HG03025 (cell line): ENCODE measurements at regions not wholly inside any gene's neighbourhood (a gene's known extent, or its start where the extent isn't known, plus 50 kb on each side); places are given as distances from the start of the nearest gene placed in this dataset.

ENCODE experiments used
- ATAC-seq: cut with Tn5 transposase; IDR thresholded peaks from one replicate; pipeline ENCODE4 v1.9.1; 2021; ENCODE audit warnings: mild to moderate bottlenecking, moderate library complexity; ENCODE audit not compliant: unreplicated experiment, low FRiP score

GRCh38 chr6:4565301-4566250 lies 210.6 kb upstream of the CDYL start:
- ATAC-seq, result no peak

- no peak for ATAC-seq
Measured at GRCh38 chr6:4564801-4565271, 211.4 kb upstream of the CDYL start.

DNA sequence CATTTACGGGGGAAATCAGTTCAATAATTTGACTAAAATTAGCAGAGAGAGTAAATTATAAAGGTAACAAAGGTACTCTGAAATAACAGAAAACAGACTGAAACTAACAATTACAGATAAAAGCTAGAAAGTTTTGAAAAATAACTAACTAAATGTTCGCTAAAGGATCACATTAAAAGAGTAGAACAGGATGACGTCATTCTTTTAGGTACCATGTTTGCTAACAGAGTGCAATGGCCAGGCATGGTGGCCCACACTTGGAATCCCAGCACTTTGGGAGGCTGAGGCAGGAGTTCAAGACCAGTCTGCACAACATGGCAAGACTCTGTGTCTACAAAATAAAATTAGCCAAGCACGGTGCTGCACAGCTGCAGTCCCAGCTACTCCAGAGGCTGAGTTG lies 212.3 kb upstream of the CDYL start:
- no peak for ATAC-seq

GRCh38 chr6:4563156-4563555 lies 213.0 kb upstream of the CDYL start:
- no peak for ATAC-seq

GRCh38 chr6:4561773-4562400 lies 214.3 kb upstream of the CDYL start:
- ATAC-seq, result no peak

DNA sequence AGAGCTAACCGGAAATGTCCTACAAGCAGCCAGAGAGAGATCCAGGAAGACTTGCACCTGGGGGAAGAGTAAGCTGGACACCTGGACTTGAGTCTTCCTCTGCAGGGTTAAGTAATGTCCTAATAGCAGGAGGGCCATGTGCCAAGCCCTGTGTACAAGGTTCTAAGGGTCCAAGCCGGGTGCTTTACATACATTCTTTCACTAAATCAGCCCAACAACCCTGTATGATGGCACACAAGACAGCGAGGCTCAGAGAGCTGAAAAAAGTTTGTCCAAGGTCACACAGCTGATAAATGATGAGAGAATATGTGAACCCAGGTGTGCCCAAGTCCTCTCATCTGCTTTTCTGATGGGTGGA lies 215.1 kb upstream of the CDYL start:
- ATAC-seq, result no peak

DNA sequence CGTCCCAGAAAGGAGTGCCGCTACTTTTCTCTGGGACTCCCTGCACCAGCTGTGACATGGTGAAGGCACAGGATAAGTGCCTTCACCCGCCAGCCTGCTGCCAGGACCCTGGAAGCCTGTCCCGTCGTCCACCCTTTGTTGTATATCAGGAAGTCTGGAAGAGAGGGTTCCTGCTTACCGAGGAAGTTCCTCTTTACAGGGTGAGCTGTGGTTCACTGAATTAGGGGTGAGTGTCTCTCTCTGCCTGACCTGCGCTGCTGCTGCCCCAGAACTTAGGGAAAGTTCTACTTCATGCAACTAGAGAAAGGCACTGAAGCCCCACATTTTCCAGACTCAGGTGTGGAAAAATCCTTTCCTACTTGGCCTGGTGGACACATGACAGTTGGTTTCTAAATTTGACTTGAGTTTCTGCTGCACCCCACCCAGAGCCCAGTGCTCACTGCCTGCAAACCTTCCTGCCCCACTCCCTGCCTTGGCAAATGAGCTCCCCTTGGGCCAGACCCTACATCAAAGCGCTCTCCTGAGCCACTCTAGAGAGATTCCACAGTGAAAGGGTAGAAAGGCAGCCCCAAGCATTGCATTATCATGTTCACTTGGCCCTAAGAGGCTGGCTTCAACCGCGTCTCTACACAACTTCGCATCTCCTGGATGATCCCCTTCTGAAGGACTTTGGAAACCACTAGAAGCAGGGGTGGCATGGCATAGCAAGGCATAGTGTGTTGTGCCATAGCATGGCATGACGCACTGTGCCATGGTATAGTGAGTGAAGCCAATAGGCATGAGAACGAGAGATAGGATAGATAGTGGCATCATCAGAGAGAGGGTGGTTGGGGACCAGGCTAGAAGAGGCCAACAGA lies 215.8 kb upstream of the CDYL start:
- ATAC-seq, result no peak

GRCh38 chr6:4559281-4559875 lies 216.8 kb upstream of the CDYL start:
- ATAC-seq, result no peak

GRCh38 chr6:4554645-4555044 lies 221.6 kb upstream of the CDYL start:
- no peak for ATAC-seq

- no peak for ATAC-seq
Measured at GRCh38 chr6:4553387-4553786, 222.8 kb upstream of the CDYL start.

- ATAC-seq, result no peak
Measured at GRCh38 chr6:4550227-4550597, 226.0 kb upstream of the CDYL start.

GRCh38 chr6:4549556-4550226 lies 226.5 kb upstream of the CDYL start:
- no peak for ATAC-seq

- no peak for ATAC-seq
Measured at GRCh38 chr6:4545893-4546292, 230.3 kb upstream of the CDYL start.

DNA sequence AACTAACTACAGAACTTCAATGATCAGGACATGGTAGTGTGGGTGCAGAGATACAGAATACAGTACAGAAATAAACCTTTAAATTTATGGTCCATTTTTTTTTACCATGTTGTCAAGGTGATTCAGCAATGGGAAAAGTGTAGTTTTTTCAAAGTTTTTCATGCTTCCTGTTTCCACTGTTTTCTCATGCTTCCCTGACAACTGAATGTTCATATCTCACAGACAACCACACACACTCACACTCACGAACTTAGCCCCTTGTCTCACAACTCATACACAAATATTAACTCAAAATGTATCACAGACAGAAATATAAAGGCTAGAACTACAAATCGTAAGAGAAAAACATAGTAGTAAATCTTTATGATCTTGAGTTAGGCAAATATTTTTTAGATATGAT lies 232.6 kb upstream of the CDYL start:
- no peak for ATAC-seq

- no peak for ATAC-seq
Measured at GRCh38 chr6:4533576-4533975, 242.6 kb upstream of the CDYL start.

- ATAC-seq, result no peak
Measured at GRCh38 chr6:4531406-4531805, 244.8 kb upstream of the CDYL start.

DNA sequence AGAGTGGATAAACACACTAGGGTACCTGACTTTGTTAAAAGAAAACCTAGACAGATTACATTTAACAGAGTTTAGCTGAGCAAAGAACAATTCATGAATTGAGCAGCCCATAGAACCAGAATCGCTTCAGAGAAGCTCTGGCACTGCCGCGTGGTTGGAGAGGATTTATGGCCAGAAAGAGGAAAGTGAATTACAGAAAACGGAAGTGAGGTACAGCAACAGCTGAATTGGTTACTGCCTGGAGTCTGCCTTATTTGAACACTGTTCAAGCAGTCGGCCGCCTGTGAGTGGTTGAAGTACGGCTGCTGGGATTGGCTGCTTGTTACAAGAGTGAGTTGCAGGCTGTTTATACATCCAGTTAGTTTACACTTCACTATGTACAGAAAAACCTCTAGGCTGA lies 253.8 kb upstream of the CDYL start:
- no peak for ATAC-seq

GRCh38 chr6:4521070-4521469 lies 255.1 kb upstream of the CDYL start:
- no peak for ATAC-seq

- ATAC-seq, result no peak
Measured at GRCh38 chr6:4518506-4518905, 257.7 kb upstream of the CDYL start.

DNA sequence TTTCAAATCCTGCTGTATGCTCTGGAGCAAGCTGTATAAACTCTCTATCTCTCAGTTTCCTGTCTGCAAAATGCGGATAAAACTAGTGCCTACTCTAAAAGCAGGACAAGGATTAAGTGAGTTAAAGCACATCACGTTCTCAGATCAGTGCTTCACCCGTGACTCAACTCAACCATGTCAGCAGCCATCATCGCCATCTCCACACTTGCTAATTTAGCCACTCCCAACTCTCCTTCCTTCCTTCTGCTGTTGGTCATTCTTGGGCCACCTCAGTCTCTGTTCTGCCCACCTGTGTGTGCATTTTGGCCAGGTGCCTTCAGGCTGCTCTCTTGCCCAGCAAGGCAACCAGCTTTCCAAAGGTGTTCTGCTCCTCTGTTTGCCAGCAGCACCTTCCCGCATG lies 260.0 kb upstream of the CDYL start:
- ATAC-seq, result no peak
